ENCODE measurements at regions not wholly inside any gene's neighbourhood (a gene's known extent, or its start where the extent isn't known, plus 50 kb on each side); places are given as distances from the start of the nearest gene placed in this dataset.

GRCh38 chr14:84792722-84793410 lies 737.1 kb upstream of the FLRT2 start:
- no peaks in the 10 kb centered on the region for H3K9me3 ChIP-seq (ENCODE audit: low read length)

DNA sequence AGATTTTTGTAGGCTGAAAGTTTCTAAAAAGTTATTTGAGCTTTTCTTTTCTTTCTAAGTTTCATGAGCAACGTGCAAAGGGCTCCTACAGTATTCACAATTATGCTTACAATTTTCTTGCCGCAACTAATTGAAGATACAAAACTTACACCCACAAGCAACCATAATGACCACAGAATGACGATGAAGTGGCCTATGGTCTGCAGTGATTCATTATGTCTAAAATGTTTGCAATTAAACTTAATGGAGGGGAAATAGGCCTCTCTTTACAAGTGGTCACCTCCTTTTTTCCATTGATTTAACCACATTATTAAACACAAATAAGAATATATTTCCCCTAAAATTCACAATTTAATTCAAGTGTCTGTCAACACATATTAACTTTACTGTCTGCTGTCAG lies 732.6 kb upstream of the FLRT2 start:
- Histone ChIP-seq H3K9ac (ENCODE audit: low read length) (no peak overlapping the region), H3K27me3 (ENCODE audit: insufficient read depth, low read depth, low read length) (no peaks in the 10 kb centered on the region), H3K4me3 (ENCODE audit: low read length) (no peak overlapping the region), H3F3A (ENCODE audit: insufficient read depth, low read length, poor library complexity, severe bottlenecking) (no peaks in the 10 kb centered on the region), H3K9me2 (ENCODE audit: insufficient read depth, low read length) (no peaks in the 10 kb centered on the region), H4K20me1 (ENCODE audit: insufficient read depth) (no peaks in the 10 kb centered on the region), H3K27ac (ENCODE audit: low read length) (no peak overlapping the region), H3K4me2 (ENCODE audit: low read length) (no peak overlapping the region), H3K9me3 (ENCODE audit: low read length) (no peaks in the 10 kb centered on the region), H3K79me2 (replicated peaks; ENCODE audit: insufficient read depth, low read length) (no peaks in the 10 kb centered on the region), H3K36me3 (ENCODE audit: insufficient read depth, low read length) (no peaks in the 10 kb centered on the region), H2AFZ (ENCODE audit: low read depth, low read length) (no peak overlapping the region)
- no peak for TF ChIP-seq SMC3 (conservative IDR thresholded peaks at IDR 0.05; ENCODE audit: poor library complexity)
- TF ChIP-seq EP300 (conservative IDR thresholded peaks at IDR 0.05; ENCODE audit: poor library complexity, severe bottlenecking), result no peak
- TF ChIP-seq TAF1 (IDR thresholded peaks at IDR 0.05; ENCODE audit: low read depth), result no peak
- no peak for TF ChIP-seq POLR2AphosphoS5 (IDR thresholded peaks at IDR 0.05)
- no peak for TF ChIP-seq MXI1 (conservative IDR thresholded peaks at IDR 0.05; ENCODE audit: poor library complexity, severe bottlenecking)
- no peak for TF ChIP-seq RAD21 (conservative IDR thresholded peaks at IDR 0.05)
- no peak for TF ChIP-seq REST (IDR thresholded peaks at IDR 0.05; ENCODE audit: borderline replicate concordance)
- TF ChIP-seq EZH2 (IDR thresholded peaks at IDR 0.05; ENCODE audit: borderline replicate concordance, insufficient read depth, low read length, poor library complexity, severe bottlenecking), result no peak

More at GRCh38 chr14:84792722-84793410, 737.1 kb upstream of the FLRT2 start:
- no peaks in the 10 kb centered on the region for H3K79me2 ChIP-seq (replicated peaks; ENCODE audit: insufficient read depth, low read length)
- H3F3A ChIP-seq (ENCODE audit: insufficient read depth, low read length, poor library complexity, severe bottlenecking), result no peaks in the 10 kb centered on the region
- H3K9ac ChIP-seq (ENCODE audit: low read length), result no peak overlapping the region
- no peaks in the 10 kb centered on the region for H3K27me3 ChIP-seq (ENCODE audit: insufficient read depth, low read depth, low read length)
- no peaks in the 10 kb centered on the region for H3K9me2 ChIP-seq (ENCODE audit: insufficient read depth, low read length)
- no peak overlapping the region for H3K4me3 ChIP-seq (ENCODE audit: low read length)
- TF ChIP-seq REST (IDR thresholded peaks at IDR 0.05; ENCODE audit: borderline replicate concordance) (no peak), EP300 (conservative IDR thresholded peaks at IDR 0.05; ENCODE audit: poor library complexity, severe bottlenecking) (no peak), CTCF (IDR thresholded peaks at IDR 0.05; ENCODE audit: poor library complexity, severe bottlenecking) (no peak)
- H4K20me1 ChIP-seq (ENCODE audit: insufficient read depth), result no peaks in the 10 kb centered on the region
- H3K27ac ChIP-seq (ENCODE audit: low read length), result no peak overlapping the region
- H3K36me3 ChIP-seq (ENCODE audit: insufficient read depth, low read length), result no peaks in the 10 kb centered on the region
- H3K4me2 ChIP-seq (ENCODE audit: low read length), result no peak overlapping the region
- no peak overlapping the region for H2AFZ ChIP-seq (ENCODE audit: low read depth, low read length)
